GM20000 (cell line): ENCODE measurements at regions not wholly inside any gene's neighbourhood (a gene's known extent, or its start where the extent isn't known, plus 50 kb on each side); places are given as distances from the start of the nearest gene placed in this dataset.

Experiments used
- DNase-seq: peaks from one replicate; pipeline ENCODE4 v3.0.0; 2012; ENCODE audit warnings: low spot score
- CTCF ChIP-seq: IDR thresholded peaks from 2 replicates; pipeline ENCODE4 v1.5.1; 2012; ENCODE audit warnings: mild to moderate bottlenecking, control low read depth; ENCODE audit errors: extremely low read depth, missing control alignments

- TF ChIP-seq CTCF: no peak
- no peak for DNase-seq
Observed at GRCh38 chr22:27476318-27476717, 325.2 kb downstream of the MN1 start.

- no peak for DNase-seq
- TF ChIP-seq CTCF: no peak
Observed at GRCh38 chr22:27476729-27477128, 324.8 kb downstream of the MN1 start.

- TF ChIP-seq CTCF: no peak
- no peak for DNase-seq
Observed at GRCh38 chr22:27477171-27477570, 324.4 kb downstream of the MN1 start.

- DNase-seq: no peak
- TF ChIP-seq CTCF: no peak
Observed at GRCh38 chr22:27480487-27480886, 321.1 kb downstream of the MN1 start.

GRCh38 chr22:27482402-27482801 is 319.2 kb downstream of the MN1 start:
- no peak for DNase-seq
- no peak for TF ChIP-seq CTCF

GRCh38 chr22:27483095-27483785 is 318.3 kb downstream of the MN1 start:
- DNase-seq: no peak
- TF ChIP-seq CTCF: no peak

GRCh38 chr22:27485842-27486241 is 315.7 kb downstream of the MN1 start:
- TF ChIP-seq CTCF: no peak
- DNase-seq: no peak
